GM12878 (cell line): ENCODE measurements at regions not wholly inside any gene's neighbourhood (a gene's known extent, or its start where the extent isn't known, plus 50 kb on each side); places are given as distances from the start of the nearest gene placed in this dataset.
A peak's percentile ranks its signal among the peaks of the same experiment; 100 is the strongest.

Experiments
- BCL3 ChIP-seq: IDR thresholded peaks from 2 replicates; pipeline ENCODE4 v1.6.1; 2011; ENCODE audit warnings: borderline replicate concordance, low read depth, mild to moderate bottlenecking, moderate library complexity, low read length; ENCODE audit not compliant: insufficient read depth, poor library complexity, severe bottlenecking
- BHLHE40 ChIP-seq, 2 experiments: fragments of 450-650 bp in 1 of 2; IDR thresholded peaks; 2 replicates each; pipeline ENCODE4 v1.6.1; 2011 to 2017; ENCODE audit warnings: low read depth in 2 of 2, borderline replicate concordance in 1 of 2, improper control_type of control experiment in 1 of 2, low read length in 1 of 2, mild to moderate bottlenecking in 1 of 2
- BMI1 ChIP-seq: fragments of 450-650 bp; IDR thresholded peaks from 2 replicates; pipeline ENCODE4 v1.6.1; 2016; ENCODE audit warnings: mild to moderate bottlenecking, moderate library complexity, borderline replicate concordance
- CEBPB ChIP-seq, 2 experiments: fragments of 150-350 bp in 1 of 2; IDR thresholded peaks; 2 replicates each; pipeline ENCODE4 v1.6.1; 2012 to 2014; ENCODE audit warnings: low read depth in 2 of 2, low read length in 2 of 2, borderline replicate concordance in 1 of 2, inconsistent platforms in 1 of 2
- JUND ChIP-seq: IDR thresholded peaks from 2 replicates; pipeline ENCODE4 v1.6.1; 2012; ENCODE audit warnings: low read depth, mild to moderate bottlenecking, low read length, improper control_type of control experiment, moderate library complexity
- MEF2B ChIP-seq: fragments of 450-650 bp; IDR thresholded peaks from 2 replicates; pipeline ENCODE4 v1.6.1; 2018; ENCODE audit warnings: mild to moderate bottlenecking, moderate library complexity; ENCODE audit not compliant: partially characterized antibody, poor library complexity, severe bottlenecking
- MTA3 ChIP-seq: IDR thresholded peaks from 2 replicates; pipeline ENCODE4 v1.6.1; 2012; ENCODE audit warnings: low read length, inconsistent platforms, borderline replicate concordance
- MXI1 ChIP-seq: fragments of 150-350 bp; IDR thresholded peaks from 2 replicates; pipeline ENCODE4 v1.6.1; 2011; ENCODE audit warnings: low read depth, mild to moderate bottlenecking, inconsistent platforms, low read length, improper control_type of control experiment
- PAX5 ChIP-seq: IDR thresholded peaks from 2 replicates; pipeline ENCODE4 v1.6.1; 2011; ENCODE audit warnings: low read depth, low read length, borderline replicate concordance
- RB1 ChIP-seq: fragments of 450-650 bp; formaldehyde crosslinking; IDR thresholded peaks from 2 replicates; pipeline ENCODE4 v1.6.1; 2017; ENCODE audit warnings: mild to moderate bottlenecking, borderline replicate concordance
- SMAD5 ChIP-seq: IDR thresholded peaks from 2 replicates; pipeline ENCODE4 v1.6.1; 2016; ENCODE audit warnings: antibody characterized with exemption, low read depth
- SRF ChIP-seq, 2 experiments: IDR thresholded peaks; 2 replicates each; pipeline ENCODE4 v1.6.1; 2011; ENCODE audit warnings: low read depth in 2 of 2, low read length in 2 of 2, mild to moderate bottlenecking in 1 of 2, moderate library complexity in 1 of 2
- STAT1 ChIP-seq: fragments of 450-650 bp; conservative IDR thresholded peaks from 2 replicates; pipeline ENCODE4 v1.6.1; 2014; ENCODE audit warnings: antibody characterized with exemption, mild to moderate bottlenecking
- TCF12 ChIP-seq: IDR thresholded peaks from 2 replicates; pipeline ENCODE4 v1.6.1; 2011; ENCODE audit warnings: low read depth, mild to moderate bottlenecking, low read length
- ZBTB11 ChIP-seq: fragments of 450-650 bp; formaldehyde crosslinking; IDR thresholded peaks from 2 replicates; pipeline ENCODE4 v1.5.0; 2022; ENCODE audit warnings: mild to moderate bottlenecking, missing genetic modification characterization
- ZBTB33 ChIP-seq: fragments of 450-650 bp; IDR thresholded peaks from 2 replicates; pipeline ENCODE4 v1.6.1; 2017; ENCODE audit warnings: mild to moderate bottlenecking
- ZBTB40 ChIP-seq: fragments of 450-650 bp; IDR thresholded peaks from 2 replicates; pipeline ENCODE4 v1.6.1; 2016; ENCODE audit warnings: mild to moderate bottlenecking, moderate library complexity, borderline replicate concordance
- ZNF24 ChIP-seq: fragments of 450-650 bp; IDR thresholded peaks from 2 replicates; pipeline ENCODE4 v1.6.1; 2017; ENCODE audit warnings: antibody characterized with exemption, mild to moderate bottlenecking

GRCh38 chr5:87122151-87122977 is 145.3 kb upstream of the RASA1 start (continued):
- TF ChIP-seq MTA3 (no peak), SMAD5 (no peak), RB1 (no peak), MEF2B (peak; percentile 84), MXI1 (no peak), STAT1 (no peak), BMI1 (0 out of 2 replicates have a peak, but pooled peaks have one; percentile 59), BHLHE40 (IDR thresholded peaks at IDR 0.05; ENCODE audit: borderline replicate concordance in 1 of 2, low read depth in 2 of 2, low read length in 1 of 2) (no peak), BCL3 (no peak), JUND (no peak), ZBTB11 (CRISPR knock-in tag) (no peak), ZBTB40 (no peak), SRF (IDR thresholded peaks at IDR 0.05; ENCODE audit: low read depth in 2 of 2, low read length in 2 of 2) (no peak), PAX5 (no peak), ZBTB33 (no peak), ZNF24 (peak; percentile 87), TCF12 (no peak), CEBPB (IDR thresholded peaks at IDR 0.05; ENCODE audit: borderline replicate concordance in 1 of 2, low read depth in 2 of 2, low read length in 2 of 2) (no peak)
